ENCODE measurements at regions not wholly inside any gene's neighbourhood (a gene's known extent, or its start where the extent isn't known, plus 50 kb on each side); places are given as distances from the start of the nearest gene placed in this dataset.
A peak's percentile ranks its signal among the peaks of the same experiment; 100 is the strongest.
"Not testable (repeated sequence)": the region's sequence is repeated elsewhere in the genome, so short reads cannot be mapped to it uniquely, and the experiment has no call there.

DNA sequence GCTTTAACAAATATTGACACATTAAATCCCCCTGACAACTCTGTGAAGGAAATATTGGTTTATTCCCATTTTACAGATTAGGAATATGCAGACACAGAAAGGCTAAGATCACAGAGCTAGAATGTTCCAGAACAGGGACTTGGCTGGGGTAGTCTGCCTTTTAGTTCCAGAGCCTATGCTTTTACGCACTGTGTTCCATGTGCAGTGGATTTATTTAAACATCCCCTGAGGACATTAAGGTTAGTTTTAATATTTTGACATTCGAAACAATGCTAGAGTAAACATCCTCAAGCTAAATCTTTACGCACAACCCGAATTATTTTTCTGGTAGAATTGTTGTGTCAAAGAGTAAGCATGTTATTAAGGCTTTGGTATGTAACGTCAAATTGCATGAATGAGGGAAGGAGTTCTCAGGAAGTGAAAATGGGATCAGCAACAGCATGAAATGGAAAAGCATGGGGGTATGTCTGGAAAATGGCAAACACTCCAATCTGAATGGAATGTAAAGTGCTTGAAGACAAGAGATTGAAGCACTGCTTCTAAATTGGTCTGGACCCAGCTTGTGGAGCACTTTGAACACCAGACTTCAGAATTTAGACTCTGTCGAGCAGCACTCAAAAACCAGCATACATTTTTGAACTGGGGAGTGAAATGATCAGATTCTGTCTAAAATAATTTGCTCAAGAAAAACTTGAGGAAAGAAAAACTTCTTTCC is 429.9 kb downstream of the CD83 start:
- DNase-seq (ENCODE audit: low read depth), result no peak
- no peak overlapping the region for H3K4me3 ChIP-seq (ENCODE audit: low read length)
- TF ChIP-seq, protein P1, sequence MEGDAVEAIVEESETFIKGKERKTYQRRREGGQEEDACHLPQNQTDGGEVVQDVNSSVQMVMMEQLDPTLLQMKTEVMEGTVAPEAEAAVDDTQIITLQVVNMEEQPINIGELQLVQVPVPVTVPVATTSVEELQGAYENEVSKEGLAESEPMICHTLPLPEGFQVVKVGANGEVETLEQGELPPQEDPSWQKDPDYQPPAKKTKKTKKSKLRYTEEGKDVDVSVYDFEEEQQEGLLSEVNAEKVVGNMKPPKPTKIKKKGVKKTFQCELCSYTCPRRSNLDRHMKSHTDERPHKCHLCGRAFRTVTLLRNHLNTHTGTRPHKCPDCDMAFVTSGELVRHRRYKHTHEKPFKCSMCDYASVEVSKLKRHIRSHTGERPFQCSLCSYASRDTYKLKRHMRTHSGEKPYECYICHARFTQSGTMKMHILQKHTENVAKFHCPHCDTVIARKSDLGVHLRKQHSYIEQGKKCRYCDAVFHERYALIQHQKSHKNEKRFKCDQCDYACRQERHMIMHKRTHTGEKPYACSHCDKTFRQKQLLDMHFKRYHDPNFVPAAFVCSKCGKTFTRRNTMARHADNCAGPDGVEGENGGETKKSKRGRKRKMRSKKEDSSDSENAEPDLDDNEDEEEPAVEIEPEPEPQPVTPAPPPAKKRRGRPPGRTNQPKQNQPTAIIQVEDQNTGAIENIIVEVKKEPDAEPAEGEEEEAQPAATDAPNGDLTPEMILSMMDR (IDR thresholded peaks at IDR 0.05; ENCODE audit: insufficient read depth, low read depth, low read length, missing control alignments), result no peak

DNA sequence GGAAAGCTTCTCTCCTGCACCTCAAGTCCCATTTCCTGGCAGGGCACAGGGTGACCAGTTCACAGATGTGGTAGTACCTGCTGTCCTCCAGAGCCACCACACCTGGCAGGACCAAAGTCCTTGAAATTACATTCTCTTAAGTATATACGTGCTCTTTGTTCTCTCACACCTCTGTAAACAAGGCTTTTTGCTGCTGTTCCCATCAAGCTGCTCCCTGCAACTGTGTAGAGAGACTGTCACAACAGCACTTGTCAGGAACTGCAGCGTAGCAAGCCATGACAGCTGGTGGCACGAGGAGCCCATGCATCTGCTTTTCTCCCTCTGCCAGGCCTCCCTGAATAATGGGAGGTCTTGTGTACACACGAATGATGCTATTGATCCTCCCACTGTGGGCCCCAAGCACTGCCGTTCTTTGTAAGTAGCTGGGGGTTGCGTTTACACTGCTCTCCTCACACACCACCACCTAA is 431.8 kb downstream of the CD83 start:
- no peak for DNase-seq (ENCODE audit: low read depth)
- TF ChIP-seq, protein P1 (IDR thresholded peaks at IDR 0.05; ENCODE audit: insufficient read depth, low read depth, low read length, missing control alignments), result no peak
- H3K4me3 ChIP-seq (ENCODE audit: low read length), result no peak overlapping the region

DNA sequence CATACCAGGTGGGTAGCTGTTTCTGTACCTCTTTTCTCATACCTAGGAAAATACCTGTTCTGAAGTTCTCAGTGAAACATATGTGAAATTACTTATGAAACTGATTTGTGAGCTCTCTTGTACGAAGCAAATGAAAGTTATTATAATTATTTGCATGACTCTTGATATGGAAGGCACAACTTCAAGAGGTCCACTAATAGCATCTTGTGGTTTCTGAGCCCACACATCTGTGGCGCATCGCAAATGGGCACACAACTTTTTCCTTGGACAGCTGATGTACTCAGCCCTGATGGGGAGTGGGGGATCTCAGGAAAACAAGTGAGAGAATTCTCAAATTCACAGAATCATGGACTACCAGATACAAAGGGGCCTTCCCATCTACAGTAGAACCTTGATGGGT is 432.3 kb downstream of the CD83 start:
- TF ChIP-seq, protein P1 (IDR thresholded peaks at IDR 0.05; ENCODE audit: insufficient read depth, low read depth, low read length, missing control alignments), result no peak
- H3K4me3 ChIP-seq (ENCODE audit: low read length), result no peak overlapping the region
- no peak for DNase-seq (ENCODE audit: low read depth)

DNA sequence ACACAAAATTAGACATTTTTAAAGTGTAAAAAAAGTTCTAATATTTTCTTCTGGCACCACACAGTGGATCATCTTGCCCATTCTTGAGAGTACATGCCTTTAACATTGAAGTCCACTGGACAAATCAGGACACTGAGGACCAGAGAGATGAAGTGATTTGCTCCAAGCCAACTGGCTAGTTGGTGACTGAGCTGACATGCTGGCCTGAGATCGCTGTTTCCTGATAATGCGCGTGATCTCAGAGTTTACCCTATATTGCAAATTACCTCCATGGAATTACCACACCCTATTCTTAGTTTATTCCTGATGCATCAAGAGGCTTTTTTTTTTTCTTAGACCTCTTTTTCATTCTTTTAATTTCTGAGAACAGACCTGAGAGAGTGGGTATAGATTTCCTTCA is 432.8 kb downstream of the CD83 start:
- no peak overlapping the region for H3K4me3 ChIP-seq (ENCODE audit: low read length)
- no peak for DNase-seq (ENCODE audit: low read depth)
- TF ChIP-seq, protein P1 (IDR thresholded peaks at IDR 0.05; ENCODE audit: insufficient read depth, low read depth, low read length, missing control alignments), result no peak

DNA sequence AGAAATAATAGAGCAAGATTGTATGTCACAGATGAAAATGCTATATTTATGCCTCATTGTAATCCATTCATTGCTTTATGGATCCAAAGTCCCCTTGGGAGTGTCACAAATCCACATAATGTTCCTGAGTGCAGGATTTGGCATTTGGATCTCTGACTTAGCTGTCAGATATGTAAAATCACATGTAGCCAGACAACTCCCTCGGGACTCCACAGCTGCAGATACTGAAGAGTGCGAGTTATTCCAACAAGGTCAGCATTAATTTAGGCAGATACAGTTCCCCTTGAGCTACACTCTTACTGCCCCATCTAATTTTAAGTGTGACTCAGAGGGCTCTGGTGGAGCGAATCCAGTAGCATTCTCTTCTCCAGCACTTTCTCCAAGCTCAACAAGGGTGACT is 433.2 kb downstream of the CD83 start:
- no peak overlapping the region for H3K4me3 ChIP-seq (ENCODE audit: low read length)
- DNase-seq (ENCODE audit: low read depth), result no peak
- TF ChIP-seq, protein P1 (IDR thresholded peaks at IDR 0.05; ENCODE audit: insufficient read depth, low read depth, low read length, missing control alignments), result no peak

DNA sequence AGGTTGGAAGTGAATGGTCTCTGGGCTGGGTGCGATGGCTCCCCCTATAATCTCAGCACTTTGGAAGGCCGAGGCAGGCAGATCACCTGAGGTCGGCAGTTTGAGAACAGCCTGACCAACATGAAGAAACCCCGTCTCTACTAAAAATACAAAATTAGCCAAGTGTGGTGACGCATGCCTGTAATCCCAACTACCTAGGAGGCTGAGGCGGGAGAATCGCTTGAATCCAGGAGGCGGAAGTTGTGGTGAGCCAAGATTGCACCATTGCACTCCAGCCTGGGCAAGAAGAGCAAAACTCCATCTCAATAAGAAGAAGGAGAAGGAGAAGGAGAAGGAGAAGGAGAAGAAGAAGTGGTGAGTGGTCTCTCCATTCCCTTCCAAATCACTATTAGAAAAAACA is 434.0 kb downstream of the CD83 start:
- not testable (repeated sequence) for DNase-seq (ENCODE audit: low read depth); H3K4me3 ChIP-seq (ENCODE audit: low read length)

DNA sequence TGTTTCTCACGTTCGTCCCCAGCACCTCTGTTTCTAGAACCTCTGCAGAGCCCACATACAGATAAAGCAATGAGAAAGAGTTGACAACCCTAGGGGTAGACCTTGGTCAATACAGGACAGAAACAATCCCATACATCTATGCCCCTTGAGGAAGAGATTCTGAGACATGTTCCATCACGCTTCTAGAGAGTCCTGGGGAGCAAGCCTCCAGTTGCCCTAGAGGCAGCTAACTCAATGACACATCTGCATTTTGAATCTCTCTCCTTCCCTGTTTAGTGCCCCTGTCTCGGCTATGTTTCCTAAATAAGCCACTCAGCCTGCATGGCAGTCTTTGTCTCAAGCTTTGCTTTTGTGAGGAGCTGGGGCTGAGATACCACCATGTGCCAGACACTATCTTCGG is 435.3 kb downstream of the CD83 start:
- TF ChIP-seq, protein P1 (IDR thresholded peaks at IDR 0.05; ENCODE audit: insufficient read depth, low read depth, low read length, missing control alignments), result no peak
- H3K4me3 ChIP-seq (ENCODE audit: low read length), result no peak overlapping the region
- DNase-seq (ENCODE audit: low read depth), result peak; percentile 59
